H9 (cell line): ENCODE measurements at regions not wholly inside any gene's neighbourhood (a gene's known extent, or its start where the extent isn't known, plus 50 kb on each side); places are given as distances from the start of the nearest gene placed in this dataset.

ENCODE experiments used
- DNase-seq: peaks from one replicate; pipeline ENCODE4 v3.0.0-alpha.2; 2017
- H2AFZ ChIP-seq: one replicate; pipeline ENCODE4 v1.6.1; 2013; ENCODE audit warnings: mild to moderate bottlenecking, low read length, control low read depth, moderate library complexity
- H2AK5ac ChIP-seq: 2 replicates; pipeline ENCODE4 v1.6.1; 2013; ENCODE audit warnings: low read length, control low read depth, mixed read lengths; ENCODE audit not compliant: insufficient read length
- H2BK120ac ChIP-seq: one replicate; pipeline ENCODE4 v1.6.1; 2013; ENCODE audit warnings: low read depth, mild to moderate bottlenecking, low read length, control low read depth, inconsistent platforms; ENCODE audit not compliant: poor library complexity, severe bottlenecking
- H2BK12ac ChIP-seq: 2 replicates; pipeline ENCODE4 v1.6.1; 2013; ENCODE audit warnings: low read length, control low read depth, mixed read lengths, low read depth; ENCODE audit not compliant: insufficient read length
- H2BK15ac ChIP-seq: 2 replicates; pipeline ENCODE4 v1.6.1; 2013; ENCODE audit warnings: low read depth, low read length, control low read depth
- H2BK20ac ChIP-seq: one replicate; pipeline ENCODE4 v1.6.1; 2013; ENCODE audit warnings: low read depth, mild to moderate bottlenecking, low read length, control low read depth, inconsistent platforms; ENCODE audit not compliant: poor library complexity, severe bottlenecking
- H2BK5ac ChIP-seq: 2 replicates; pipeline ENCODE4 v1.6.1; 2013; ENCODE audit warnings: low read length, control low read depth, mixed read lengths; ENCODE audit not compliant: insufficient read length
- H3K14ac ChIP-seq: 2 replicates; pipeline ENCODE4 v1.6.1; 2013; ENCODE audit warnings: low read length, control low read depth; ENCODE audit not compliant: insufficient read depth
- H3K18ac ChIP-seq: 2 replicates; pipeline ENCODE4 v1.6.1; 2013; ENCODE audit warnings: low read depth, mild to moderate bottlenecking, mixed read lengths, low read length, control low read depth; ENCODE audit not compliant: insufficient read length
- H3K23ac ChIP-seq: 2 replicates; pipeline ENCODE4 v1.6.1; 2013; ENCODE audit warnings: low read length, control low read depth, mixed read lengths, low read depth; ENCODE audit not compliant: insufficient read length
- H3K23me2 ChIP-seq: 2 replicates; pipeline ENCODE4 v1.6.1; 2013; ENCODE audit warnings: low read depth, mild to moderate bottlenecking, mixed read lengths, low read length, control low read depth; ENCODE audit not compliant: insufficient read length, poor library complexity, severe bottlenecking
- H3K27ac ChIP-seq: 2 replicates; pipeline ENCODE4 v1.5.1; 2013; ENCODE audit warnings: low read length, control low read depth, mixed read lengths, low read depth; ENCODE audit not compliant: insufficient read length
- H3K27me3 ChIP-seq: 2 replicates; pipeline ENCODE4 v1.6.1; 2013; ENCODE audit warnings: low read length, control low read depth, inconsistent platforms; ENCODE audit not compliant: insufficient read depth
- H3K4ac ChIP-seq: 2 replicates; pipeline ENCODE4 v1.6.1; 2013; ENCODE audit warnings: low read depth, mild to moderate bottlenecking, control low read depth, inconsistent platforms, low read length, moderate library complexity
- H3K4me1 ChIP-seq: 2 replicates; pipeline ENCODE4 v1.6.1; 2013; ENCODE audit warnings: low read length, control low read depth, inconsistent platforms; ENCODE audit not compliant: insufficient read depth
- H3K4me2 ChIP-seq: 2 replicates; pipeline ENCODE4 v1.6.1; 2013; ENCODE audit warnings: low read length, control low read depth, mixed read lengths; ENCODE audit not compliant: insufficient read length, insufficient read depth
- H3K56ac ChIP-seq: 2 replicates; pipeline ENCODE4 v1.6.1; 2013; ENCODE audit warnings: low read depth, mild to moderate bottlenecking, mixed read lengths, low read length, control low read depth; ENCODE audit not compliant: insufficient read length
- H3K79me1 ChIP-seq: 2 replicates; pipeline ENCODE4 v1.6.1; 2013; ENCODE audit warnings: low read depth, mild to moderate bottlenecking, moderate library complexity, low read length, control low read depth, inconsistent platforms; ENCODE audit not compliant: insufficient read depth, poor library complexity, severe bottlenecking
- H3K79me2 ChIP-seq: 2 replicates; pipeline ENCODE4 v1.6.1; 2013; ENCODE audit warnings: low read length, control low read depth, inconsistent platforms; ENCODE audit not compliant: insufficient read depth
- H3K9ac ChIP-seq: 2 replicates; pipeline ENCODE4 v1.6.1; 2013; ENCODE audit warnings: low read length, control low read depth, mixed read lengths; ENCODE audit not compliant: insufficient read length; ENCODE audit errors: extremely low read depth
- H3K9me3 ChIP-seq: one replicate; pipeline ENCODE4 v1.6.1; 2013; ENCODE audit warnings: low read depth, low read length, inconsistent platforms; ENCODE audit not compliant: control insufficient read depth
- H3T11ph ChIP-seq: one replicate; pipeline ENCODE4 v1.6.1; 2013; ENCODE audit warnings: mild to moderate bottlenecking, low read length, control low read depth, inconsistent platforms
- H4K20me1 ChIP-seq: one replicate; pipeline ENCODE4 v1.6.1; 2013; ENCODE audit not compliant: control insufficient read depth, insufficient read length, insufficient read depth
- H4K5ac ChIP-seq: 2 replicates; pipeline ENCODE4 v1.6.1; 2013; ENCODE audit warnings: low read depth, mild to moderate bottlenecking, mixed read lengths, low read length, control low read depth; ENCODE audit not compliant: insufficient read length
- H4K8ac ChIP-seq: replicated peaks from 2 replicates; pipeline ENCODE4 v1.6.1; 2013; ENCODE audit warnings: low read length, control low read depth, mixed read lengths, low read depth; ENCODE audit not compliant: insufficient read length
- H4K91ac ChIP-seq: 2 replicates; pipeline ENCODE4 v1.6.1; 2013; ENCODE audit warnings: low read depth, mild to moderate bottlenecking, moderate library complexity, mixed read lengths, low read length, control low read depth; ENCODE audit not compliant: insufficient read length
- H3K27ac Mint-ChIP-seq, 3 experiments: 2 replicates in 2 of 3; 3 replicates in 1 of 3; pipeline ENCODE4 v1.8.0; 2020 to 2021; ENCODE audit warnings: mixed read lengths in 3 of 3, mild to moderate bottlenecking in 1 of 3, moderate library complexity in 1 of 3
- H3K27me3 Mint-ChIP-seq: 2 replicates; pipeline ENCODE4 v1.8.0; 2021; ENCODE audit warnings: low read depth, mild to moderate bottlenecking, moderate library complexity, mixed read lengths
- H3K36me3 Mint-ChIP-seq, 3 experiments: 2 replicates in 2 of 3; 3 replicates in 1 of 3; pipeline ENCODE4 v1.8.0; 2020 to 2021; ENCODE audit warnings: low read depth in 3 of 3, mixed read lengths in 3 of 3; ENCODE audit not compliant: insufficient read depth in 1 of 3
- H3K4me1 Mint-ChIP-seq, 2 experiments: 2 replicates each; pipeline ENCODE4 v1.8.0; 2020; ENCODE audit warnings: mixed read lengths in 2 of 2
- H3K4me3 Mint-ChIP-seq, 2 experiments: 2 replicates in 1 of 2; 3 replicates in 1 of 2; pipeline ENCODE4 v1.8.0; 2020 to 2021; ENCODE audit warnings: mild to moderate bottlenecking in 2 of 2, mixed read lengths in 2 of 2, moderate library complexity in 1 of 2
- H3K9me3 Mint-ChIP-seq, 2 experiments: 2 replicates in 1 of 2; 3 replicates in 1 of 2; pipeline ENCODE4 v1.8.0; 2020; ENCODE audit warnings: mild to moderate bottlenecking in 2 of 2, mixed read lengths in 2 of 2, moderate library complexity in 1 of 2
- CTCF ChIP-seq: fragments of 200-600 bp; sonication (generic); conservative IDR thresholded peaks from 3 replicates; pipeline ENCODE4 v1.8.0; 2021; ENCODE audit warnings: antibody characterized with exemption, mild to moderate bottlenecking
- WGBS: extraction: QIAGEN DNeasy Blood & Tissue Kit; methylation state at CpG from one replicate; pipeline ENCODE4 v1.1.7; 2013; ENCODE audit warnings: missing lambda C conversion rate, low lambda C conversion rate, mixed read lengths; ENCODE audit not compliant: insufficient read length; ENCODE audit errors: extremely low coverage; 5-methylcytosine and 5-hydroxymethylcytosine counted together

- Histone ChIP-seq H2AFZ (no peak overlapping the region), H2BK20ac (no peak overlapping the region), H3K27ac (no peak overlapping the region), H4K8ac (no peak overlapping the region), H3K27me3 (no peaks in the 10 kb centered on the region; the same call in 1 of the 2 replicates), H3K4me2 (no peak overlapping the region), H2BK12ac (no peak overlapping the region), H3K79me2 (no peaks in the 10 kb centered on the region), H4K5ac (no peak overlapping the region), H2AK5ac (no peak overlapping the region), H3K9ac (no peak overlapping the region), H3K9me3 (peaks cover 6% of the 10 kb centered on the region), H2BK120ac (no peak overlapping the region), H4K91ac (no peak overlapping the region), H3K18ac (no peak overlapping the region), H2BK15ac (no peak overlapping the region), H3K23ac (no peak overlapping the region), H3K4ac (no peak overlapping the region), H3T11ph (no peak overlapping the region), H4K20me1 (no peaks in the 10 kb centered on the region), H3K79me1 (no peaks in the 10 kb centered on the region), H3K4me1 (no peaks in the 10 kb centered on the region), H3K23me2 (no peaks in the 10 kb centered on the region), H2BK5ac (no peak overlapping the region), H3K14ac (no peak overlapping the region), H3K56ac (no peak overlapping the region)
- peaks cover 0 to 10% (median 10%) of the 10 kb centered on the region in 3 experiments; a peak in 3 of 7 replicates for H3K36me3 Mint-ChIP-seq
- TF ChIP-seq CTCF, result no peak
- DNase-seq, result no peak
- no peak overlapping the region for H3K4me3 Mint-ChIP-seq
- no peak overlapping the region for H3K27ac Mint-ChIP-seq
- no CpG with 5 or more reads among the region's 1 CpG for WGBS
- H3K27me3 Mint-ChIP-seq, result peaks cover 12% of the 10 kb centered on the region
- H3K4me1 Mint-ChIP-seq, result peaks cover 0 to under 1% of the 10 kb centered on the region in 2 experiments; a peak in 1 of 4 replicates
- H3K9me3 Mint-ChIP-seq, result peaks cover 12 to 13% of the 10 kb centered on the region in 2 experiments
Observed at GRCh38 chr16:16910666-16911065, 531.7 kb downstream of the NPIPA7 start.
